MM.1S (cell line): ENCODE measurements at regions not wholly inside any gene's neighbourhood (a gene's known extent, or its start where the extent isn't known, plus 50 kb on each side); places are given as distances from the start of the nearest gene placed in this dataset.

Experiments
- DNase-seq: peaks from one replicate; pipeline ENCODE4 v3.0.0-alpha.2; 2015
- H2AFZ ChIP-seq: fragments of 300-600 bp; sonication (generic); 2 replicates; pipeline ENCODE4 v1.6.0; 2016; ENCODE audit warnings: antibody characterized with exemption, low read length
- H3F3A ChIP-seq: fragments of 300-600 bp; sonication (generic); 2 replicates; pipeline ENCODE4 v1.6.1; 2016; ENCODE audit warnings: mild to moderate bottlenecking, antibody characterized with exemption, low read length, moderate library complexity, mixed read lengths; ENCODE audit not compliant: insufficient read depth
- H3K27ac ChIP-seq: fragments of 300-600 bp; sonication (generic); 2 replicates; pipeline ENCODE4 v1.5.1; 2016; ENCODE audit warnings: mild to moderate bottlenecking, low read length
- H3K27me3 ChIP-seq: fragments of 300-600 bp; sonication (generic); replicated peaks from 2 replicates; pipeline ENCODE4 v1.6.0; 2016; ENCODE audit warnings: low read length; ENCODE audit not compliant: insufficient read depth
- H3K36me3 ChIP-seq: fragments of 300-600 bp; sonication (generic); replicated peaks from 2 replicates; pipeline ENCODE4 v1.6.1; 2016; ENCODE audit warnings: mild to moderate bottlenecking, low read length, mixed read lengths; ENCODE audit not compliant: insufficient read depth
- H3K4me1 ChIP-seq: fragments of 300-600 bp; sonication (generic); 2 replicates; pipeline ENCODE4 v1.6.1; 2016; ENCODE audit warnings: low read length, mixed read lengths
- H3K4me2 ChIP-seq: fragments of 300-600 bp; sonication (generic); 2 replicates; pipeline ENCODE4 v1.6.0; 2016; ENCODE audit warnings: low read depth, low read length
- H3K4me3 ChIP-seq: fragments of 300-600 bp; sonication (generic); 2 replicates; pipeline ENCODE4 v1.5.1; 2016; ENCODE audit warnings: low read length, mixed read lengths
- H3K79me2 ChIP-seq: fragments of 300-600 bp; sonication (generic); 2 replicates; pipeline ENCODE4 v1.6.1; 2016; ENCODE audit warnings: mixed run types, low read length, mixed read lengths
- H3K9ac ChIP-seq: fragments of 300-600 bp; sonication (generic); 2 replicates; pipeline ENCODE4 v1.6.1; 2016; ENCODE audit warnings: low read length, mixed read lengths
- H3K9me2 ChIP-seq: fragments of 300-600 bp; sonication (generic); replicated peaks from 2 replicates; pipeline ENCODE4 v1.6.1; 2016; ENCODE audit warnings: mild to moderate bottlenecking, low read length, mixed read lengths; ENCODE audit not compliant: insufficient read depth
- H3K9me3 ChIP-seq: fragments of 300-600 bp; sonication (generic); replicated peaks from 2 replicates; pipeline ENCODE4 v1.6.1; 2016; ENCODE audit warnings: mild to moderate bottlenecking, low read length, mixed read lengths; ENCODE audit not compliant: insufficient read depth
- H4K20me1 ChIP-seq: fragments of 300-600 bp; sonication (generic); 2 replicates; pipeline ENCODE4 v1.6.1; 2016; ENCODE audit warnings: mild to moderate bottlenecking, low read length, moderate library complexity, mixed read lengths; ENCODE audit not compliant: insufficient read depth
- EZH2 ChIP-seq: fragments of 300-600 bp; sonication (generic); optimal IDR thresholded peaks from 2 replicates; pipeline ENCODE3; 2017; ENCODE audit warnings: low read depth, mild to moderate bottlenecking, antibody characterized with exemption, low read length, mixed read lengths
- EZH2phosphoT487 ChIP-seq: fragments of 300-600 bp; sonication (generic); IDR thresholded peaks from 2 replicates; pipeline ENCODE4 v1.6.1; 2018; ENCODE audit warnings: antibody characterized with exemption, low read length
- TF ChIP-seq, protein P1 (sequence below): fragments of 300-600 bp; sonication (generic); IDR thresholded peaks from 2 replicates; pipeline ENCODE4 v1.5.1; 2016; ENCODE audit warnings: antibody characterized with exemption, low read length, mixed read lengths

- TF ChIP-seq, protein P1, sequence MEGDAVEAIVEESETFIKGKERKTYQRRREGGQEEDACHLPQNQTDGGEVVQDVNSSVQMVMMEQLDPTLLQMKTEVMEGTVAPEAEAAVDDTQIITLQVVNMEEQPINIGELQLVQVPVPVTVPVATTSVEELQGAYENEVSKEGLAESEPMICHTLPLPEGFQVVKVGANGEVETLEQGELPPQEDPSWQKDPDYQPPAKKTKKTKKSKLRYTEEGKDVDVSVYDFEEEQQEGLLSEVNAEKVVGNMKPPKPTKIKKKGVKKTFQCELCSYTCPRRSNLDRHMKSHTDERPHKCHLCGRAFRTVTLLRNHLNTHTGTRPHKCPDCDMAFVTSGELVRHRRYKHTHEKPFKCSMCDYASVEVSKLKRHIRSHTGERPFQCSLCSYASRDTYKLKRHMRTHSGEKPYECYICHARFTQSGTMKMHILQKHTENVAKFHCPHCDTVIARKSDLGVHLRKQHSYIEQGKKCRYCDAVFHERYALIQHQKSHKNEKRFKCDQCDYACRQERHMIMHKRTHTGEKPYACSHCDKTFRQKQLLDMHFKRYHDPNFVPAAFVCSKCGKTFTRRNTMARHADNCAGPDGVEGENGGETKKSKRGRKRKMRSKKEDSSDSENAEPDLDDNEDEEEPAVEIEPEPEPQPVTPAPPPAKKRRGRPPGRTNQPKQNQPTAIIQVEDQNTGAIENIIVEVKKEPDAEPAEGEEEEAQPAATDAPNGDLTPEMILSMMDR: no peak
- no peak for TF ChIP-seq EZH2
- no peak for TF ChIP-seq EZH2phosphoT487
- Histone ChIP-seq H3K27me3 (no peaks in the 10 kb centered on the region), H3K9me2 (no peaks in the 10 kb centered on the region), H3K4me1 (no peaks in the 10 kb centered on the region), H3K9me3 (no peaks in the 10 kb centered on the region), H3K79me2 (no peaks in the 10 kb centered on the region), H3K9ac (no peak overlapping the region), H3F3A (no peaks in the 10 kb centered on the region), H3K4me3 (no peak overlapping the region), H3K27ac (no peak overlapping the region), H4K20me1 (no peaks in the 10 kb centered on the region), H3K36me3 (no peaks in the 10 kb centered on the region), H3K4me2 (no peak overlapping the region), H2AFZ (no peak overlapping the region)
- DNase-seq: no peak
These were observed 481.2 kb upstream of the DIPK2B start for GRCh38 chrX:45681891-45682290.

DNA sequence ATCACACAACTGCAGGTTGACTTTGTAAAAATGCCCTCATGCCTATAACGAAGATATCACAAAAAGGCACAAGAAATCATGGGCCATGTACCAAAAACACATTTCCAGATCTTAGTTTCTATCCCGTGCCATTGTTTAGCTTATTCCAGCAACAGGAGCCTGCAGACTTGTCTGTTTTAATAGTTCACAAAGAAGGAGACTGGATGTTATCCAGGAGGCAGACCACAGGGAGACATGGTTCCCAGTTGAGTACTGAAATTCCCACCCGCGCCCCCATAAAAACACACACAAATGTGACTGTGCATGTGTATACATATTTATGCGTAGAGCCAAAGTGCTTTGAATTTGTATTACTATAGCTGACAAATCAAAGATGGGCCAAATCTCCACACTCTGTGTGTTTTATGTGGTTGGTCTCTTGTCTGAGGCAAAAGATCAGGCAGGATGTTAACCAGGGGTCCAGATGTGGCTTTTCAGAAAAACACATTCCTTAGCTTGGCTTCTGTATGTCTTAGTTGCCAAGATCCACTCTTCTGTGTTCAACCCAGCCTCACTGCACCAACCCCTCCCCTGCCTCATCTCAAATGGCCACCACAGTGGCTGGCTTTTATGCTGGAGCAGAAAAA lies 469.2 kb upstream of the DIPK2B start:
- H3K4me1 ChIP-seq: no peaks in the 10 kb centered on the region
- no peaks in the 10 kb centered on the region for H3K27me3 ChIP-seq
- no peak overlapping the region for H3K4me2 ChIP-seq
- no peak overlapping the region for H3K27ac ChIP-seq
- no peaks in the 10 kb centered on the region for H3F3A ChIP-seq
- H2AFZ ChIP-seq: no peak overlapping the region
- H3K79me2 ChIP-seq: no peaks in the 10 kb centered on the region
- TF ChIP-seq EZH2phosphoT487: no peak
- TF ChIP-seq, protein P1: no peak
- no peak for TF ChIP-seq EZH2
- H3K36me3 ChIP-seq: no peaks in the 10 kb centered on the region
- no peak overlapping the region for H3K4me3 ChIP-seq
- H3K9me3 ChIP-seq: no peaks in the 10 kb centered on the region
- no peak overlapping the region for H3K9ac ChIP-seq
- H3K9me2 ChIP-seq: no peaks in the 10 kb centered on the region
- DNase-seq: no peak
- no peaks in the 10 kb centered on the region for H4K20me1 ChIP-seq

GRCh38 chrX:45668686-45669443 lies 468.2 kb upstream of the DIPK2B start:
- Histone ChIP-seq H3K36me3 (no peaks in the 10 kb centered on the region), H2AFZ (no peak overlapping the region), H3K4me1 (no peaks in the 10 kb centered on the region), H4K20me1 (no peaks in the 10 kb centered on the region), H3K4me3 (no peak overlapping the region), H3F3A (no peaks in the 10 kb centered on the region), H3K9me2 (no peaks in the 10 kb centered on the region), H3K27me3 (no peaks in the 10 kb centered on the region), H3K4me2 (no peak overlapping the region), H3K27ac (no peak overlapping the region), H3K9ac (no peak overlapping the region), H3K9me3 (no peaks in the 10 kb centered on the region), H3K79me2 (no peaks in the 10 kb centered on the region)
- TF ChIP-seq, protein P1: no peak
- DNase-seq: no peak
